ENCODE measurements at regions not wholly inside any gene's neighbourhood (a gene's known extent, or its start where the extent isn't known, plus 50 kb on each side); places are given as distances from the start of the nearest gene placed in this dataset.

DNA sequence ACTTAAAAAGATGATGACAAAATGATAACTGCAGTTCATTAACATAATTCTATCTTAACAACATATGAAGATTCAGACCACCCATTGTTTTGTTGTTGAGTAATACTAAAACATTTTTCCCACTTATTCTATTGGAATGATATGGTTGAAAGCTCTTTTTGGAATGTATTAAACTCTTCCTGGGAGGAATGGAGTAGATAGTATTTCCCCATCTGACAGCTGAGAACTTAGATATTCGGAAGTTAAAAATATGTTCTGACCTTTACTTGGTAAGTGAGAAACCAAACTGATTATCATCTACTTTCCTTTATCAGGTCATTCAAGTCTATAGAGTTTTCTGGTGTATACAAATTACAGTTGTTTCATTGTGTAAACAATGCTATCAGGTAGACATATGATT lies 452.9 kb downstream of the CSNK1G3 start:
- TF ChIP-seq, protein P1, sequence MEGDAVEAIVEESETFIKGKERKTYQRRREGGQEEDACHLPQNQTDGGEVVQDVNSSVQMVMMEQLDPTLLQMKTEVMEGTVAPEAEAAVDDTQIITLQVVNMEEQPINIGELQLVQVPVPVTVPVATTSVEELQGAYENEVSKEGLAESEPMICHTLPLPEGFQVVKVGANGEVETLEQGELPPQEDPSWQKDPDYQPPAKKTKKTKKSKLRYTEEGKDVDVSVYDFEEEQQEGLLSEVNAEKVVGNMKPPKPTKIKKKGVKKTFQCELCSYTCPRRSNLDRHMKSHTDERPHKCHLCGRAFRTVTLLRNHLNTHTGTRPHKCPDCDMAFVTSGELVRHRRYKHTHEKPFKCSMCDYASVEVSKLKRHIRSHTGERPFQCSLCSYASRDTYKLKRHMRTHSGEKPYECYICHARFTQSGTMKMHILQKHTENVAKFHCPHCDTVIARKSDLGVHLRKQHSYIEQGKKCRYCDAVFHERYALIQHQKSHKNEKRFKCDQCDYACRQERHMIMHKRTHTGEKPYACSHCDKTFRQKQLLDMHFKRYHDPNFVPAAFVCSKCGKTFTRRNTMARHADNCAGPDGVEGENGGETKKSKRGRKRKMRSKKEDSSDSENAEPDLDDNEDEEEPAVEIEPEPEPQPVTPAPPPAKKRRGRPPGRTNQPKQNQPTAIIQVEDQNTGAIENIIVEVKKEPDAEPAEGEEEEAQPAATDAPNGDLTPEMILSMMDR (IDR thresholded peaks at IDR 0.05), result no peak
- TF ChIP-seq POLR2A (IDR thresholded peaks at IDR 0.05), result no peak

All from uterus (tissue), 2 donors.